Left renal cortex interstitium (tissue), 4 donors: ENCODE measurements at regions not wholly inside any gene's neighbourhood (a gene's known extent, or its start where the extent isn't known, plus 50 kb on each side); places are given as distances from the start of the nearest gene placed in this dataset.
"Not testable (repeated sequence)": the region's sequence is repeated elsewhere in the genome, so short reads cannot be mapped to it uniquely, and the experiment has no call there.

Source experiments
- DNase-seq, 4 donors: peaks; one replicate each; pipeline ENCODE4 v3.0.0-alpha.2; 2013; ENCODE audit warnings: low read depth in 4 of 4, low spot score in 2 of 4, missing footprints in 1 of 4

GRCh38 chr18:60319129-60319528 is 53.4 kb downstream of the MC4R start:
- no peak for DNase-seq

- no peak for DNase-seq
These were observed 60.8 kb downstream of the MC4R start for GRCh38 chr18:60311676-60312360.

GRCh38 chr18:60295674-60296073 is 76.9 kb downstream of the MC4R start:
- DNase-seq, result no peak

- no peak for DNase-seq
These were observed 80.4 kb downstream of the MC4R start for GRCh38 chr18:60292186-60292585.

GRCh38 chr18:60279391-60279790 is 93.2 kb downstream of the MC4R start:
- DNase-seq, result no peak

GRCh38 chr18:60277855-60278480 is 94.6 kb downstream of the MC4R start:
- no peak for DNase-seq

- DNase-seq, result no peak
These were observed 105.0 kb downstream of the MC4R start for GRCh38 chr18:60267391-60268058.

- no peak for DNase-seq
These were observed 106.0 kb downstream of the MC4R start for GRCh38 chr18:60266558-60266957.

GRCh38 chr18:60259052-60259681 is 113.4 kb downstream of the MC4R start:
- no peak for DNase-seq

- DNase-seq, result no peak
These were observed 123.2 kb downstream of the MC4R start for GRCh38 chr18:60249388-60249787.

GRCh38 chr18:60248336-60249330 is 123.9 kb downstream of the MC4R start:
- no peak for DNase-seq

GRCh38 chr18:60247103-60247502 is 125.5 kb downstream of the MC4R start:
- DNase-seq, result no peak

GRCh38 chr18:60246606-60247005 is 126.0 kb downstream of the MC4R start:
- DNase-seq, result no peak

GRCh38 chr18:60245096-60245495 is 127.5 kb downstream of the MC4R start:
- DNase-seq, result no peak

GRCh38 chr18:60239024-60239710 is 133.4 kb downstream of the MC4R start:
- DNase-seq, result not testable (repeated sequence)

- DNase-seq, result no peak
These were observed 137.4 kb downstream of the MC4R start for GRCh38 chr18:60235164-60235563.

GRCh38 chr18:60232541-60232940 is 140.0 kb downstream of the MC4R start:
- no peak for DNase-seq

- peak in 1 of 4 donors; percentile 4 for DNase-seq
These were observed 143.7 kb downstream of the MC4R start for GRCh38 chr18:60228609-60229595.
